Gastrocnemius medialis (tissue), 4 donors: ENCODE measurements at regions not wholly inside any gene's neighbourhood (a gene's known extent, or its start where the extent isn't known, plus 50 kb on each side); places are given as distances from the start of the nearest gene placed in this dataset.

Experiments
- POLR2A ChIP-seq, 2 donors: fragments of 450-650 bp; IDR thresholded peaks; one replicate each; pipeline ENCODE4 v1.6.1; 2017; ENCODE audit warnings: antibody characterized with exemption in 2 of 2, mild to moderate bottlenecking in 2 of 2, moderate library complexity in 2 of 2
- TF ChIP-seq, protein P1 (sequence below), 5 experiments: fragments of 450-650 bp in 3 of 5; fragments of 200-600 bp in 2 of 5; sonication (generic) in 2 of 5; IDR thresholded peaks in 4 of 5; conservative IDR thresholded peaks in 1 of 5; 1 replicate in 4 of 5; 2 replicates in 1 of 5; pipeline ENCODE4 v1.5.1; 2016 to 2019; ENCODE audit warnings: antibody characterized with exemption in 5 of 5, mild to moderate bottlenecking in 3 of 5, moderate library complexity in 3 of 5

DNA sequence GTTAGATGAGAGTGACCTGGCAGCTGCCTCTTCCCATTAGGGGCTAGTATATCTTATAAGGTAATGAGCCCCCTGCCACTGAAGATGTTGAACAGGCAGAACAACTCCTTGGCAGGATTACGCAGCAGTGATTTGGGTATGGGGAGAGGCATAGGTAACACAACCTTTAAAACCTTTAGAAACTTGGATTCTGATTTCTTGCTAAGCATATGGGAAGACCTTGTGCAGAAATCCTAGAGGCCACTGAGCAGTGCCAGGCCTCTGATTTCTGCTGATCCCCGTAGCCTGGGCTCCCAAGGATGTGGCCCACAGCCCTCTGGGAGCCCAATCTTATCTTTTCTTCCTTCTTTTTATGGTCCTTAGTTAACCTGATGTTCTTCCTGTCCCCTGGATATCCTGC lies 237.9 kb upstream of the ROPN1 start:
- TF ChIP-seq, protein P1, sequence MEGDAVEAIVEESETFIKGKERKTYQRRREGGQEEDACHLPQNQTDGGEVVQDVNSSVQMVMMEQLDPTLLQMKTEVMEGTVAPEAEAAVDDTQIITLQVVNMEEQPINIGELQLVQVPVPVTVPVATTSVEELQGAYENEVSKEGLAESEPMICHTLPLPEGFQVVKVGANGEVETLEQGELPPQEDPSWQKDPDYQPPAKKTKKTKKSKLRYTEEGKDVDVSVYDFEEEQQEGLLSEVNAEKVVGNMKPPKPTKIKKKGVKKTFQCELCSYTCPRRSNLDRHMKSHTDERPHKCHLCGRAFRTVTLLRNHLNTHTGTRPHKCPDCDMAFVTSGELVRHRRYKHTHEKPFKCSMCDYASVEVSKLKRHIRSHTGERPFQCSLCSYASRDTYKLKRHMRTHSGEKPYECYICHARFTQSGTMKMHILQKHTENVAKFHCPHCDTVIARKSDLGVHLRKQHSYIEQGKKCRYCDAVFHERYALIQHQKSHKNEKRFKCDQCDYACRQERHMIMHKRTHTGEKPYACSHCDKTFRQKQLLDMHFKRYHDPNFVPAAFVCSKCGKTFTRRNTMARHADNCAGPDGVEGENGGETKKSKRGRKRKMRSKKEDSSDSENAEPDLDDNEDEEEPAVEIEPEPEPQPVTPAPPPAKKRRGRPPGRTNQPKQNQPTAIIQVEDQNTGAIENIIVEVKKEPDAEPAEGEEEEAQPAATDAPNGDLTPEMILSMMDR (IDR thresholded peaks at IDR 0.05 in 4 of 5, conservative IDR thresholded peaks at IDR 0.05 in 1 of 5) = no peak
- TF ChIP-seq POLR2A (IDR thresholded peaks at IDR 0.05) = no peak
